ENCODE measurements at regions not wholly inside any gene's neighbourhood (a gene's known extent, or its start where the extent isn't known, plus 50 kb on each side); places are given as distances from the start of the nearest gene placed in this dataset.

- Histone ChIP-seq H3K4me2 (ENCODE audit: insufficient read depth in 1 of 2, low read depth in 2 of 2, low read length in 2 of 2) (no peak overlapping the region), H3K79me2 (ENCODE audit: control insufficient read depth in 1 of 2, insufficient read depth in 2 of 2, low read length in 2 of 2) (no peaks in the 10 kb centered on the region), H3K4me1 (replicated peaks in 1 of 4; ENCODE audit: control insufficient read depth in 3 of 4, insufficient read depth in 4 of 4, low read length in 3 of 4) (peaks cover 0 to 2% (median 2%) of the 10 kb centered on the region in 4 experiments; a peak in 2 of 7 replicates), H2BK120ac (replicated peaks; ENCODE audit: low read depth, low read length) (no peak overlapping the region), H3K9me3 (ENCODE audit: insufficient read depth in 2 of 2, low read depth in 1 of 2, low read length in 1 of 2) (no peaks in the 10 kb centered on the region), H3K4ac (replicated peaks; ENCODE audit: insufficient read length, low read depth, low read length) (no peak overlapping the region), H2AK5ac (ENCODE audit: low read depth, low read length) (no peak overlapping the region), H3K36me3 (ENCODE audit: control insufficient read depth in 2 of 4, insufficient read depth in 4 of 4, low read length in 3 of 4) (no peaks in the 10 kb centered on the region), H4K5ac (ENCODE audit: insufficient read length, low read depth, low read length) (no peak overlapping the region), H3K18ac (ENCODE audit: extremely low read depth, low read length) (no peak overlapping the region), H3K14ac (ENCODE audit: insufficient read length) (no peak overlapping the region), H3K27ac (ENCODE audit: low read depth, low read length) (no peak overlapping the region), H3K23ac (ENCODE audit: insufficient read length) (no peak overlapping the region), H3K23me2 (ENCODE audit: low read depth, low read length) (no peaks in the 10 kb centered on the region), H3K27me3 (replicated peaks in 1 of 4; ENCODE audit: control insufficient read depth in 3 of 4, extremely low read depth in 1 of 4, insufficient read depth in 3 of 4, low read length in 3 of 4) (no peaks in the 10 kb centered on the region), H4K20me1 (replicated peaks in 1 of 2; ENCODE audit: control insufficient read depth in 1 of 2, insufficient read depth in 2 of 2, low read length in 2 of 2) (no peaks in the 10 kb centered on the region), H2BK5ac (ENCODE audit: low read depth, low read length) (no peak overlapping the region), H3K79me1 (ENCODE audit: low read depth, low read length) (no peaks in the 10 kb centered on the region), H2BK15ac (ENCODE audit: low read length) (no peak overlapping the region), H4K8ac (ENCODE audit: extremely low read depth, insufficient read depth, low read length) (no peak overlapping the region), H2BK12ac (ENCODE audit: low read depth, low read length) (no peak overlapping the region), H3K56ac (replicated peaks; ENCODE audit: insufficient read length, low read depth, low read length) (no peak overlapping the region), H4K91ac (replicated peaks; ENCODE audit: insufficient read length, low read length) (no peak overlapping the region), H3K4me3 (ENCODE audit: extremely low read depth in 1 of 4, insufficient read depth in 2 of 4, low read depth in 3 of 4, low read length in 4 of 4) (no peak overlapping the region), H2AFZ (ENCODE audit: low read length) (no peak overlapping the region), H3K9ac (replicated peaks in 1 of 4; ENCODE audit: extremely low read depth in 1 of 4, low read depth in 3 of 4, low read length in 3 of 4) (no peak overlapping the region), H2BK20ac (ENCODE audit: low read length) (no peak overlapping the region)
- no peak for FAIRE-seq
- no peak for TF ChIP-seq SAP30 (IDR thresholded peaks at IDR 0.05; ENCODE audit: insufficient read depth, insufficient replicate concordance, low read length)
- TF ChIP-seq CREB1 (IDR thresholded peaks at IDR 0.05): no peak
- POLR2A ChIA-PET (ENCODE audit: partially characterized antibody): no interaction called here
- CTCF ChIA-PET (ENCODE audit: partially characterized antibody): no interaction called here
- no peak for DNase-seq (ENCODE audit: low read depth in 1 of 2, low spot score in 2 of 2)
These were observed 134.5 kb upstream of the SPEF2 start for GRCh38 chr5:35483191-35483590.

All from H1 (cell line).